GM19035 (cell line): ENCODE measurements at regions not wholly inside any gene's neighbourhood (a gene's known extent, or its start where the extent isn't known, plus 50 kb on each side); places are given as distances from the start of the nearest gene placed in this dataset.

Experiments used
- ATAC-seq: cut with Tn5 transposase; IDR thresholded peaks from one replicate; pipeline ENCODE4 v1.9.1; 2021; ENCODE audit not compliant: unreplicated experiment

DNA sequence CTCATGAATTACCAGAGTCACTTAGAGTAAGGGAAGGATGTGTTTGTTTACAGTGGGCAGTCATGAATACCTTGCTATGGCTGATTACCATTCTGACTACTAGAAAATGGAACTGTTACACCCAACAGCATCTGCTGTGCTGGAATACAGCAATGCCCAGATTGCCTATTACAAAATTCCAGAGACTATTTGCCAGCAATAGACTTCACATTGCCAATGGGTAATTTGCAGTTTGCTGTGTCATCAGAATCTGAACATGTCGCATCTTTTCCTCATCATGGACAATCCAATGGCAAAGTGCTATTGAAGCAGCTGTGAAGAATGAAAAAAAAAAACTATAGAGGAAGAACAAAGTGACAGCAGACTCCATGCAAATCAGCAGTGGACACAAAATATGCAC, 356.6 kb downstream of the CXXC4 start:
- no peak for ATAC-seq

GRCh38 chr4:104129243-104129642, 365.5 kb downstream of the CXXC4 start:
- no peak for ATAC-seq

GRCh38 chr4:104128850-104129213, 365.9 kb downstream of the CXXC4 start:
- ATAC-seq: no peak

- ATAC-seq: no peak
Measured at GRCh38 chr4:104128031-104128849, 366.5 kb downstream of the CXXC4 start.

DNA sequence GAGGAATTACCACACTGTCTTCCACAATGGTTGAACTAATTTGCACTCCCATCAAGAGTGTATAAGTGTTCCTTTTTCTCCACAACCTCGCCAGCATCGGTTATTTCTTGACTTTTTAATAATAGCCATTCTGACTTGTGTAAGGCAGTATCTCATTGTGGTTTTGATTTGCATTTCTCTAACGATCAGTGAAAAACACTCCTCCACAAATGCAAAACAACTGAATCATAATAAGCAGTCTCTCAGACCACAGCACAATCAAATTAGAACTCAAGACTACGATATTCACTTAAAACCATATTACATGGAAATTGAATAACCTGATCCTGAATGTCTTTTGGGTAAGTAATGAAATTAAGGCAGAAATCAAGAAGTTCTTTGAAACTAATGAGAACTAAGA, 371.7 kb downstream of the CXXC4 start:
- no peak for ATAC-seq

DNA sequence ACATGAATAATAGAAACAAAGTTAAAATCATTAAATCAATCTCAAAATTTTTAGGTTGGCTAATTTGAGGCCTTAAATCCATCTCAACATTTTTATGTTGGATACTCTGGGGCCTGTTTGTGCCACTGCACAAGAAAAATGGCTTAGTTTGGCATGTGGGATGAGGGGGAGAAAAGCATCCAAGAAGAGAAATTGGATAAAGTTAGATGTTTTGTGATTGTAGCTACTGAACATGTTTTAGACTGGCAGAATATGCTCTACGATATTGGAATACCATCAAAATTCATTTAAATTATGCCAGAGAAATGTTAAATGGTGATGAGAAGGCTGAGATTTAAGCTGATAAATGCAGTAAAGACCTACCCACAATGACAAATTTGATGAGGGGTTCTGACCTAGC, 376.9 kb downstream of the CXXC4 start:
- ATAC-seq: no peak

GRCh38 chr4:104113850-104114249, 380.8 kb downstream of the CXXC4 start:
- no peak for ATAC-seq

DNA sequence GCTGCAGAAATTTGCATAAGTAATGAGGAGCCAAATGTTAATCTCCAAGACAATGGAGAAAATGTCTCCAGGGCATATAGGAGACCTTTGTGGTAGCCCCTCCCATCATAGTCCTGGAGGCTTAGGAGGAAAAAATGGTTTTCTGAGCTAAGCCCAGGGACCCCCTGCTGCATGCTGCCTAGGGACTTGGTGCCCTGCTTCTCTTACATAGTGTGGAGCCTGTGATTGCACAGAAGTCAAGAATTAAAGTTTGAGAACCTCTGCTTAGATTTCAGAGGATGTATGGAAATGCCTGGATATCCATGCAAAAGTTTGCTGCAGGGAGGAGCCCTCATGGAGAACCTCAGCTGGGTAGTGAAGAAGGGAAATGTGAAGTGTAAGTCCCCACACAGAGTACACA, 379.4 kb upstream of the TACR3 start:
- ATAC-seq: no peak

DNA sequence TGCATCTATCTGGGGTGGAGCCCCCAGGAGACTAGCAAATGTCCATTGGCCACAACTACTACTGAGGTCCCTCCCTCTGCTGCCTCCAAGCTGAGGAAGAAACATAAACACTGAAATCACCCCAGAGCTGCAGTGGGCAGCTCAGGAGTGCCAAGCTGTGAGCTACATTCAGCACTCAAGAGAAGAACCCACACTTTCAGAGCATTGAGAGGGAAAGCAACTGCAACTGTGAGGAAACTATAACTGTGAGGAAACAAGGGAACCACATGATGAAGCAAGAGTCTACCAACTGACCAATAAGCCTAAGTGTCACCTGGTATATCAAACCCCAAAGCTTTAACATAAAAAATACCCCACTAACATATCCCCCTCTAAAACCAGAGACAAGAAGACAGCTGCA, 373.5 kb upstream of the TACR3 start:
- ATAC-seq: no peak

GRCh38 chr4:104073229-104073628, 353.4 kb upstream of the TACR3 start:
- ATAC-seq: no peak

DNA sequence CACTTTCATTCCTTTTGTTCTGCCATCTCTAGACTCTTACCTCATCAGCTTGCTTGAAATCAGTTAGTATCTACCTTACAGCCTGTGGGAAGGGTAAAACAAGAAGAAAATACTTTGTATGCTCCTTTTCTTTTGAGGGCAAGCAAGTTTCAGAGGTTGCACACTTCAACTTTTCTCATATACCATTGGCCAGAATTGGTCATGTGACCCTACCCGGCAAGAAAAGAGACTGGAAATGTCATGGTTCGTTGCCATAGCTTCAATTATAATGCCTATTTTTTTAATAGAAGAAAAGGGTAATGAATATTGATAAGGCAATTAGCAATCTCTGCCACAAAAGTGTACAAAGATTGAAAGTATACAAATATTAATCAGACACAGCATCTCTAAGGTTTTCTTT, 346.7 kb upstream of the TACR3 start:
- ATAC-seq: no peak

- peak; percentile 92 for ATAC-seq
Measured at GRCh38 chr4:104064646-104065577, 345.1 kb upstream of the TACR3 start.

DNA sequence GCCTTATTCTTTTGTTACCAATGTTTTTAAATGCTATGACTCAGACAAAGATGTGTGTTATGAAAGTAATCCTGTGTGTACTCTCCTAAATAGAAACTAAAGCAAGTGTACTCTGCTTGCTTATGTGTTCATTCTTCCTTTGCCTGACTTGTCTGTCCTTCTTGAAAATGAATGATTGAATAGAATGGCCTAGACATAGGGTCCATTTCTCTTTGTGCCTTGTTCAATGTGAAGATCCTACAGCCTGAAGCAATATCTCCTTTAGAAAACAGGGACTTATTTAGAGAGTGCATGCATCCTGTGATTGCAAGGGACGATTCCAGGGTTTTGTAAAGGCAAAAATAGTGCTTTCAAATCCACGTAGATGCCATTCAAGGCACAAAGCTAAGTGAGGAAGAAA, 343.6 kb upstream of the TACR3 start:
- ATAC-seq: no peak

- ATAC-seq: no peak
Measured at GRCh38 chr4:104044369-104044768, 324.6 kb upstream of the TACR3 start.

DNA sequence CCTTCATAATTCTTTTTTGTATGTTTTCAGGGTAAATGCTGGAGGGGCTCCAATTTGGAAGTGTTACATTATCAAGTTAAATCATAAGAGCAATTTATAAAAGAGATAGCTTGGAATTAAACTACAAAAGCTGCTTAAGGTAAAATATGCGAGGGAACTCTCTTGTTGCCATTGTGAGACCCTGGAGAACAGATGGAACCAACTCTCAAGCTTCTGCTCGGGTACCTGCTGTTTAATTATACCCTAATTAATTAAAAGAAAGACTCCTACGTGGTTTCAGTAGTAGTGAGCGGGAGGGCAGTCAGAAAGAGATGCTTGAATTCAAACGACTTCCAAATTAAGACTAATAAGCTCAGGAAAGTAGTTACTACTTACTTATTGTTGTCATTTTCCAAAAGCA, 313.1 kb upstream of the TACR3 start:
- no peak for ATAC-seq

DNA sequence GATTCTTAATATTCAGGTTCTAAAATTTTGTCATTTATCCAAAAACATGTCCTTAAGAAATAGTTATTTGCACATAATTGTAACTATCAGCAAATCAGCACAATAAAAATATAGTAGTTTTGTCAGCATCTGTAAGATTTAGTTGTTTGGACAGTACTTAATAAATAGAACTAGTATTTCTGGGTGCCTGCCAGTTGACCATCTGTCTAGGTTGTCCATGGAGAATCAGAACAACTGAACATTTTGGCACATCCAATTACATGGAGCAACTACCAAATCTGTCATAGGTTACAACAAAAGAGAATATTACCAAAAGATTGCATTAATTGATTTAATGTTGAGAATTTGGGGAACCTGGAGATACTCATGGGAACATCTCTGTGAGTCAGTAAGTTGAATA, 305.5 kb upstream of the TACR3 start:
- no peak for ATAC-seq

- no peak for ATAC-seq
Measured at GRCh38 chr4:104022831-104023230, 303.0 kb upstream of the TACR3 start.

DNA sequence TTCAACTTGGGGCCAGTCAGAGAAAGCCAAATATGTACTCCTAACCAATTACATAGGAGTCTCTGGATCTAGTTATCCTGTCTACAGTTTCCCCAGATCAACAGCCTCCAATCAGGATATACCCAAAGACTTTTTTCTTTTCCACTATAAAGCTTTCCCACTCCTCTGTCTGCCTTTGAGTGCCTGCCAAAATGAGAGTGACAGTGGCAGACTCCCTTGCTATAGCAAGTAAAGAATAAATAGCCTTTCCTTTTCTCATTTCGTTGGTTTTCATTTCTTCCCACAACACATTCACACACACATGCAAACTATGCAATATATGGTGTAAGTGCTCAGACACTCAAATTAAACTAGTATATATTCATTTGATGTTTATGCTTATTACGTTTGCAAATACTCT, 302.4 kb upstream of the TACR3 start:
- no peak for ATAC-seq

GRCh38 chr4:104020641-104021040, 300.9 kb upstream of the TACR3 start:
- no peak for ATAC-seq

- no peak for ATAC-seq
Measured at GRCh38 chr4:104017213-104017612, 297.4 kb upstream of the TACR3 start.

DNA sequence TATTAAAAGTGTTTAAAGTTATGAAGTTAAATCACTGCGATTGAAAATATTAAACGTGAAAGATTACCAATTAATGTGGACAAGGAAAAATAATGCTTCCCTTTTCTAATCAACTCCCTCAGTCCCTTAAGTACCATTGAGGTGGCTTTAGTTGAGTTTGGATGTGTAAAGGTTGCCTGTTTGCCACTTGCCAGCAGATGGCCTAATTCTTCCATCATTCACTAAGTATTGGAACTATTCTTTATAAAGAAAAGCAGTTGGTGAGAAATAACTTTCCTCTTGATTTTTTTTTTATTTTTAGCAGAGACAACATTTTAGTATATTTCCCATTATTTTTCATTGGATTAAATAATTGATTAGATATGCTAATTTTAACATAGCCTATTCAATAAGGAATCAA, 295.9 kb upstream of the TACR3 start:
- ATAC-seq: no peak

- ATAC-seq: no peak
Measured at GRCh38 chr4:104010722-104011121, 290.9 kb upstream of the TACR3 start.
